Astrocyte (in vitro differentiated cells and primary cell): ENCODE measurements at regions not wholly inside any gene's neighbourhood (a gene's known extent, or its start where the extent isn't known, plus 50 kb on each side); places are given as distances from the start of the nearest gene placed in this dataset.

Experiments used
- CTCF ChIP-seq: IDR thresholded peaks from 2 replicates; pipeline ENCODE4 v1.5.1; 2011; ENCODE audit warnings: low read depth, mild to moderate bottlenecking, inconsistent platforms, low read length, moderate library complexity; ENCODE audit not compliant: insufficient read depth
- EZH2 ChIP-seq: IDR thresholded peaks from 2 replicates; pipeline ENCODE4 v1.6.1; 2012; ENCODE audit warnings: mild to moderate bottlenecking, low read length, inconsistent platforms; ENCODE audit not compliant: insufficient read depth

GRCh38 chr16:73506568-73507056 is 458.7 kb upstream of the ZFHX3 start:
- TF ChIP-seq CTCF = no peak
- TF ChIP-seq EZH2 = no peak
